RWPE1 (cell line): ENCODE measurements at regions not wholly inside any gene's neighbourhood (a gene's known extent, or its start where the extent isn't known, plus 50 kb on each side); places are given as distances from the start of the nearest gene placed in this dataset.
"Not testable (repeated sequence)": the region's sequence is repeated elsewhere in the genome, so short reads cannot be mapped to it uniquely, and the experiment has no call there.

Source experiments
- CTCF ChIA-PET: fragments of 350-600 bp; sonication (Branson Sonifier 250); formaldehyde crosslinking; extraction: SDS; loops from one replicate; lab custom pipeline; 2021; lab: Yijun Ruan, JAX
- POLR2A ChIA-PET: fragments of 400-600 bp; formaldehyde crosslinking; extraction: SDS; loops from one replicate; lab custom pipeline; 2020; ENCODE audit warnings: antibody characterized with exemption; ENCODE audit not compliant: low non-redundant PET; lab: Yijun Ruan, JAX
- DNase-seq: peaks from one replicate; pipeline ENCODE4 v3.0.0; 2012; ENCODE audit warnings: low spot score
- H3K27ac ChIP-seq: fragments of 450-650 bp; 2 replicates; pipeline ENCODE4 v1.5.1; 2017

- CTCF ChIA-PET, H3K27ac ChIP-seq, POLR2A ChIA-PET, DNase-seq: not testable (repeated sequence)
Observed at GRCh38 chr1:206299942-206300341, 96.6 kb downstream of the SRGAP2 start.

GRCh38 chr1:206302056-206302455 is 98.7 kb downstream of the SRGAP2 start:
- POLR2A ChIA-PET, DNase-seq, CTCF ChIA-PET, H3K27ac ChIP-seq: not testable (repeated sequence)

GRCh38 chr1:206307442-206307841 is 104.1 kb downstream of the SRGAP2 start:
- CTCF ChIA-PET, DNase-seq, H3K27ac ChIP-seq, POLR2A ChIA-PET: not testable (repeated sequence)

GRCh38 chr1:206310948-206311347 is 107.6 kb downstream of the SRGAP2 start:
- DNase-seq, CTCF ChIA-PET, H3K27ac ChIP-seq, POLR2A ChIA-PET: not testable (repeated sequence)

- H3K27ac ChIP-seq, POLR2A ChIA-PET, DNase-seq, CTCF ChIA-PET: not testable (repeated sequence)
Observed at GRCh38 chr1:206311611-206312273, 108.4 kb downstream of the SRGAP2 start.

DNA sequence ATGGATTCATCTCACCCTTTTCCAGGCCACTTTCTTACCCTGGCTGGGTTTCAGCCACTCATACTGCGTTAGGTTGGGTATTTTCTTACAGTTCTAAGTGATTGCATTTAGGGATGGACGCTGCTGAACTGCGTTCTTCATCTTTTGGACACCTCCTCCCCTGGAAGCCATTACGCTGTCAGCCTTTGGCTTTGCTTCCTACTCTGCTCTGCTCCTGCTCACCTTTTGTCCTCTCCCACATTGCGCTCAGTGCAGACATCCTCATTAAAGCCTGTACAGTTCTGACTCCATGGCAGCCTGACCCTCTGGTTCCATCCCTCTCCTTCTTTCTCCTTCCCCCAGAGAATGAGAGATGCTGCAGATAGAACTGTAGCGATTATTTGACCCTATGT is 108.9 kb downstream of the SRGAP2 start:
- CTCF ChIA-PET = not testable (repeated sequence)

GRCh38 chr1:206314951-206315636 is 111.8 kb downstream of the SRGAP2 start:
- DNase-seq, CTCF ChIA-PET, POLR2A ChIA-PET, H3K27ac ChIP-seq: not testable (repeated sequence)

More for the DNA sequence above, 108.9 kb downstream of the SRGAP2 start:
- POLR2A ChIA-PET, H3K27ac ChIP-seq, DNase-seq: not testable (repeated sequence)

- CTCF ChIA-PET, DNase-seq: not testable (repeated sequence)
Observed at GRCh38 chr1:206316901-206317300, 113.6 kb downstream of the SRGAP2 start.

GRCh38 chr1:206317878-206318514 is 114.7 kb downstream of the SRGAP2 start:
- DNase-seq, CTCF ChIA-PET, POLR2A ChIA-PET, H3K27ac ChIP-seq: not testable (repeated sequence)

More at GRCh38 chr1:206316901-206317300, 113.6 kb downstream of the SRGAP2 start:
- H3K27ac ChIP-seq, POLR2A ChIA-PET: not testable (repeated sequence)

GRCh38 chr1:206320227-206320626 is 116.9 kb downstream of the SRGAP2 start:
- CTCF ChIA-PET, DNase-seq, H3K27ac ChIP-seq, POLR2A ChIA-PET: not testable (repeated sequence)

- CTCF ChIA-PET, DNase-seq, H3K27ac ChIP-seq, POLR2A ChIA-PET: not testable (repeated sequence)
Observed at GRCh38 chr1:206326159-206326939, 123.0 kb downstream of the SRGAP2 start.

DNA sequence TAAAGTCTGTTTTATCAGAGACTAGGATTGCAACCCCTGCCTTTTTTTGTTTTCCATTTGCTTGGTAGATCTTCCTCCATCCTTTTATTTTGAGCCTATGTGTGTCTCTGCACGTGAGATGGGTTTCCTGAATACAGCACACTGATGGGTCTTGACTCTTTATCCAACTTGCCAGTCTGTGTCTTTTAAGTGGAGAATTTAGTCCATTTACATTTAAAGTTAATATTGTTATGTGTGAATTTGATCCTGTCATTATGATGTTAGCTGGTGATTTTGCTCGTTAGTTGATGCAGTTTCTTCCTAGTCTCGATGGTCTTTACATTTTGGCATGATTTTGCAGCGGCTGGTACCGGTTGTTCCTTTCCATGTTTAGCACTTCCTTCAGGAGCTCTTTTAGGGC is 128.3 kb downstream of the SRGAP2 start:
- POLR2A ChIA-PET, DNase-seq, H3K27ac ChIP-seq, CTCF ChIA-PET: not testable (repeated sequence)

- DNase-seq, CTCF ChIA-PET, POLR2A ChIA-PET, H3K27ac ChIP-seq: not testable (repeated sequence)
Observed at GRCh38 chr1:206333316-206333715, 130.0 kb downstream of the SRGAP2 start.

GRCh38 chr1:206333897-206334296 is 130.6 kb downstream of the SRGAP2 start:
- POLR2A ChIA-PET, DNase-seq, H3K27ac ChIP-seq, CTCF ChIA-PET: not testable (repeated sequence)

DNA sequence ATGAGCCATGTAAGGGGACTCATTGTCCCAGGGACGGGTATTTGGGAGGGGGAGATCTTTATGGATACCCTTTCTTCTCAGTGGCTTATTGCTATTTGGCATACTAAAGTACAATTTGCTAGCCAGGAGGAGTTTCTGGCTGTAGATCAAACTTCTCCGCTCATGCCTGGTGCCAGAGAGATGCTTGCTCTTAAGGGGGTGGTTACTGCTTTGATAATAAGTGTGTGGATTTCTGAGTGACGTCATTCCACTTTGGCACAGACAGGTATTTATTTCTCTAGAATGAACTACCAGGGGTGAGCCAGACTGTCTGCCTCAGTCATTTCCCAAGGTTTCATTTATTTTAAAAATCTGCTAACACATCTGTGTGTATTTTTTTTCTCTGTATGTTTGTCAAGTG is 131.1 kb downstream of the SRGAP2 start:
- H3K27ac ChIP-seq, CTCF ChIA-PET, DNase-seq, POLR2A ChIA-PET: not testable (repeated sequence)

DNA sequence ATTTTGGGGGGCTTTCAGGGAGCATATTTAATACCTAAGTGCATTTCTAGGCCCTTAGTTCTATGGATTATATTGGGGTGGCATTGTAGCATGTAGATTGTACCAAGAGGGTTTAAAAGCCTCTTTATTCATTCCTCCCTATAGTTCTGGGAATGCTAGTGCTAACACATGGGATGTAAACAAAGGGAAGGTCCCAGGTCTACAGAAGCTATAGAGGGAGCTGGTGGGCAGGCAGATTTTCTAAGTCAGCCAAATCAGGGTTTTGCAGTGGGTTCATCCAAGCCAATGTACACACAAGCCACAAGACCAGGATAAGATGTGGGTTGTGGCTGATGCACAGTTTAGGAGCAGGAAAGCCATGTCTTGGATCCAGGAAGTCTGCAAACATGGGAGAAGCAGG is 131.8 kb downstream of the SRGAP2 start:
- CTCF ChIA-PET, POLR2A ChIA-PET, H3K27ac ChIP-seq, DNase-seq: not testable (repeated sequence)
